Suprapubic skin (tissue), 4 donors: ENCODE measurements at regions not wholly inside any gene's neighbourhood (a gene's known extent, or its start where the extent isn't known, plus 50 kb on each side); places are given as distances from the start of the nearest gene placed in this dataset.

ENCODE experiments used
- DNase-seq, 2 donors: peaks; one replicate each; pipeline ENCODE4 v3.0.0-alpha.2; 2019; ENCODE audit warnings: low spot score in 2 of 2
- H3K27ac ChIP-seq: fragments of 200-600 bp; sonication (generic); one replicate; pipeline ENCODE4 v1.5.1; 2019
- H3K27me3 ChIP-seq: fragments of 200-600 bp; sonication (generic); one replicate; pipeline ENCODE4 v1.5.1; 2019
- H3K36me3 ChIP-seq: fragments of 200-600 bp; sonication (generic); one replicate; pipeline ENCODE4 v1.5.1; 2019
- H3K4me1 ChIP-seq: fragments of 200-600 bp; sonication (generic); one replicate; pipeline ENCODE4 v1.5.1; 2019
- H3K4me3 ChIP-seq: fragments of 200-600 bp; sonication (generic); one replicate; pipeline ENCODE4 v1.5.1; 2019; ENCODE audit warnings: mild to moderate bottlenecking
- H3K9me3 ChIP-seq: fragments of 200-600 bp; sonication (generic); one replicate; pipeline ENCODE4 v1.5.1; 2019
- EP300 ChIP-seq: sonication (generic); formaldehyde crosslinking; IDR thresholded peaks from one replicate; pipeline ENCODE4 v1.6.1; 2017; ENCODE audit warnings: antibody characterized with exemption
- POLR2A ChIP-seq, 2 donors: fragments of 450-650 bp; IDR thresholded peaks; one replicate each; pipeline ENCODE4 v1.6.1; 2017; ENCODE audit warnings: antibody characterized with exemption in 2 of 2, mild to moderate bottlenecking in 2 of 2, moderate library complexity in 2 of 2
- POLR2AphosphoS5 ChIP-seq, 3 donors: sonication (generic); formaldehyde crosslinking; IDR thresholded peaks; one replicate each; pipeline ENCODE4 v1.6.1; 2017; ENCODE audit warnings: antibody characterized with exemption in 3 of 3
- WGBS: methylation state at CpG from one replicate; pipeline ENCODE4 v1.1.5; 2018; 5-methylcytosine and 5-hydroxymethylcytosine counted together
- TF ChIP-seq, protein P1 (sequence below), 2 donors: fragments of 200-600 bp in 1 of 2; fragments of 450-650 bp in 1 of 2; sonication (generic) in 1 of 2; IDR thresholded peaks; one replicate each; pipeline ENCODE4 v1.5.1; 2016 to 2019; ENCODE audit warnings: antibody characterized with exemption in 2 of 2, mild to moderate bottlenecking in 1 of 2, moderate library complexity in 1 of 2

DNA sequence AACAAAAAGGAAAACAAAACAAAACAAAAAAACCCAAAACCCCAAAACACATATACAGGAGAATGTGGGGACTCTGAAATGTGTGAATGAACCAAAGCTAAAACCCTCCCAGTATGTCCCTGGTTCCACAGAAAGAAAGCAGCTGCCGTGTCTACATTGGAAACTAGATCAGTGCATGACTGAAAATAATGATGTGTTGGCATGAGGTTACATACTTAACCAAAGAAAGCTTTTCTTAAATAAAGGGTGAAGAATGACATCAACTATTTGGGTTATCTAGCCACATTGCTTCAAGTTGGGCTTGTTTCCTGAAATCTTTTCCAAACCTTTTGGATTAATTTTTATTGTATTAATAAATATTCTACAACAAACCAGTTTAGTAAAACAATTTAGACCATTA is 91.9 kb upstream of the FN1 start:
- H3K27ac ChIP-seq, result no peak overlapping the region
- 76% methylated on average over 1 of the region's 1 CpG for WGBS

DNA sequence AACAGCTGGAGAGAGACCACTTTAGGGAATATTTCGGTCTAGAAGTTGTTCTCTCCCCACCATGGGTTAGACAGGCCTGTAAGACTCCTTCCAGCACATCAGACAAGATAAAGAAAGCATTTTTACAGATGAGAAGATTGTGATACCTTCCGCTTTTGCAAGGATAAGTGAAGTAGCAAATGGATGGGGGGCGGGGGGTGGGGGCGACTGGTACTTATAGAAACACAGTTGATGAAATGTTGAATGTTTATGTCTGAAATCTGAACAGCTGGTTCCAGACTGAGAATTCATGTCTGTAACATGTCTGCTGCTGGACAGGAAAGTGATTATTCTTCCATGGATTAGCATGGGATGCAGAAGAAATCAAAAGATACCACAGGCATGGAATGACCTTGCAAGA is 90.5 kb upstream of the FN1 start:
- Histone ChIP-seq H3K36me3 (no peaks in the 10 kb centered on the region), H3K9me3 (peaks cover 4% of the 10 kb centered on the region), H3K27me3 (no peaks in the 10 kb centered on the region), H3K4me3 (no peak overlapping the region), H3K4me1 (no peaks in the 10 kb centered on the region), H3K27ac (no peak overlapping the region)
- TF ChIP-seq POLR2A (IDR thresholded peaks at IDR 0.05), result no peak
- TF ChIP-seq EP300, result no peak
- TF ChIP-seq POLR2AphosphoS5 (IDR thresholded peaks at IDR 0.05), result no peak
- TF ChIP-seq, protein P1, sequence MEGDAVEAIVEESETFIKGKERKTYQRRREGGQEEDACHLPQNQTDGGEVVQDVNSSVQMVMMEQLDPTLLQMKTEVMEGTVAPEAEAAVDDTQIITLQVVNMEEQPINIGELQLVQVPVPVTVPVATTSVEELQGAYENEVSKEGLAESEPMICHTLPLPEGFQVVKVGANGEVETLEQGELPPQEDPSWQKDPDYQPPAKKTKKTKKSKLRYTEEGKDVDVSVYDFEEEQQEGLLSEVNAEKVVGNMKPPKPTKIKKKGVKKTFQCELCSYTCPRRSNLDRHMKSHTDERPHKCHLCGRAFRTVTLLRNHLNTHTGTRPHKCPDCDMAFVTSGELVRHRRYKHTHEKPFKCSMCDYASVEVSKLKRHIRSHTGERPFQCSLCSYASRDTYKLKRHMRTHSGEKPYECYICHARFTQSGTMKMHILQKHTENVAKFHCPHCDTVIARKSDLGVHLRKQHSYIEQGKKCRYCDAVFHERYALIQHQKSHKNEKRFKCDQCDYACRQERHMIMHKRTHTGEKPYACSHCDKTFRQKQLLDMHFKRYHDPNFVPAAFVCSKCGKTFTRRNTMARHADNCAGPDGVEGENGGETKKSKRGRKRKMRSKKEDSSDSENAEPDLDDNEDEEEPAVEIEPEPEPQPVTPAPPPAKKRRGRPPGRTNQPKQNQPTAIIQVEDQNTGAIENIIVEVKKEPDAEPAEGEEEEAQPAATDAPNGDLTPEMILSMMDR (IDR thresholded peaks at IDR 0.05), result no peak
- no peak for DNase-seq
- WGBS, result 92% methylated on average over 4 of the region's 4 CpGs

More for the DNA sequence above, 91.9 kb upstream of the FN1 start:
- no peak for DNase-seq
- H3K9me3 ChIP-seq, result peaks cover 4% of the 10 kb centered on the region
- TF ChIP-seq, protein P1 (IDR thresholded peaks at IDR 0.05), result no peak
- TF ChIP-seq POLR2AphosphoS5 (IDR thresholded peaks at IDR 0.05) (no peak), POLR2A (IDR thresholded peaks at IDR 0.05) (no peak), EP300 (no peak)
- H3K36me3 ChIP-seq, result no peaks in the 10 kb centered on the region
- H3K4me1 ChIP-seq, result no peaks in the 10 kb centered on the region
- no peak overlapping the region for H3K4me3 ChIP-seq
- H3K27me3 ChIP-seq, result no peaks in the 10 kb centered on the region

DNA sequence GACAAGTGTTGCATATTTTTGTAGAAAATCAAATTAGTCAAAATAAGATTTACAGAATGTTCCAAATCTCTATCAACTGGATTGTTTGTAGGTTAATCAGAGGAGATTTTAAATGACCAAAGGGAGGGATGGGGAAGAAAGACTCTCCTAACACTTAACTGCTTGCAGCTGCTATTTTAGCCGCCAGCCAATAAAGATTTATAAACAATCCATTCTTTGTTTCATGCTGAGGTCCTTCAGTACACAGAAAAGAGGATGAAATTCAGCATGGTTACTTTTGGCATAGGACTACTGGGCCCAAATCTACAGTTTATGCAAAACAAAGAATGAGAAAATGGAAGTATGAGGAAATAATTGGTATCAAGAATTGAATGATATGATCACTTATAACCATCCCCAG is 86.4 kb upstream of the FN1 start:
- H3K9me3 ChIP-seq, result no peaks in the 10 kb centered on the region
- H3K4me3 ChIP-seq, result no peak overlapping the region
- H3K27ac ChIP-seq, result no peak overlapping the region
- H3K36me3 ChIP-seq, result no peaks in the 10 kb centered on the region
- TF ChIP-seq EP300 (no peak), POLR2AphosphoS5 (IDR thresholded peaks at IDR 0.05) (no peak), POLR2A (IDR thresholded peaks at IDR 0.05) (no peak)
- TF ChIP-seq, protein P1 (IDR thresholded peaks at IDR 0.05), result no peak
- H3K4me1 ChIP-seq, result no peaks in the 10 kb centered on the region
- no peak for DNase-seq
- WGBS, result 63% methylated on average over 1 of the region's 1 CpG
- no peaks in the 10 kb centered on the region for H3K27me3 ChIP-seq

DNA sequence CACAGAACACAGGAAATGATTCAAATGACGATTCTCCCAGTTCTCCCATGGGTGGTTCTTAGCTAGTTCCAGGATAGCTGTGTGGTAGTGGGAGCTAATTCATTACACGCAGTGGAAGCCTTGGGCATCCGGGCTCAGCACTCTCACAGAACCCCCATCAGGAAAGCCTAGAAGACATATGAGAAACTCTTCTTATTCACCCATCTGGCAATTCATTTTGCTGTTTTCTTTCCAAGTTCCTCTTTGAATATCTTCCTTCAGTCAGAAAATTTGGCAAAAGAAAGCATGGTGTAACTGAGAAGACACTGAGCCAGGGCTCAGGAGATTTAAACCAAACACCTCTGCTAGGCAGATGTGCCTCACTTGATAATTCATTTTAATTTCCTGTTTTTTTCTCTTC is 85.2 kb upstream of the FN1 start:
- WGBS, result 66% methylated on average over 3 of the region's 3 CpGs
- Histone ChIP-seq H3K27ac (no peak overlapping the region), H3K4me3 (no peak overlapping the region), H3K27me3 (no peaks in the 10 kb centered on the region), H3K36me3 (no peaks in the 10 kb centered on the region), H3K9me3 (no peaks in the 10 kb centered on the region), H3K4me1 (no peaks in the 10 kb centered on the region)
- TF ChIP-seq, protein P1 (IDR thresholded peaks at IDR 0.05), result no peak
- TF ChIP-seq POLR2AphosphoS5 (IDR thresholded peaks at IDR 0.05) (no peak), EP300 (no peak), POLR2A (IDR thresholded peaks at IDR 0.05) (no peak)
- no peak for DNase-seq

DNA sequence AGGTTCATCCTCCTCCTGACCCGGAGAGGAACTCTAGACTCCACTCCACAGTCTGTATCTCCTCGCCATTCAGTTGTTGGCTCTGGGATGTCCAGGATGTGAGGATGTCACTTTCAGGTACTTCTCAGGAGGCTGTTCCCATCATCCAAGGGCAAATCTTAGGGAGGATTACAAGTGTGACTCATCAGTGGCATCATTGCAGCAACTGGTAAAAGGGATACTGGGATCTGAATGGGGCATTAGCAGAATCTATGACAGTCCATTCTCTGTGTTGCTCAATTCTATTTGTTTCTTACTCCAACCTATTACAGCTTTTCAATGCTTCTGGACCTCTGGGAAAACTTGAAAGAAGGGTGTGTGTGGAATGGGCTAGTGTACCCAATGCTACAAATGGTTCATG is 81.5 kb upstream of the FN1 start:
- Histone ChIP-seq H3K27ac (no peak overlapping the region), H3K4me3 (no peak overlapping the region), H3K36me3 (no peaks in the 10 kb centered on the region), H3K9me3 (no peaks in the 10 kb centered on the region), H3K27me3 (no peaks in the 10 kb centered on the region), H3K4me1 (no peaks in the 10 kb centered on the region)
- TF ChIP-seq POLR2A (IDR thresholded peaks at IDR 0.05) (no peak), POLR2AphosphoS5 (IDR thresholded peaks at IDR 0.05) (no peak), EP300 (no peak)
- TF ChIP-seq, protein P1 (IDR thresholded peaks at IDR 0.05), result no peak
- WGBS, result 97% methylated on average over 2 of the region's 2 CpGs
- DNase-seq, result no peak
